GM11168 (cell line): ENCODE measurements at regions not wholly inside any gene's neighbourhood (a gene's known extent, or its start where the extent isn't known, plus 50 kb on each side); places are given as distances from the start of the nearest gene placed in this dataset.

Source experiments
- in situ Hi-C: fragments of 300-500 bp; cut with MboI; formaldehyde crosslinking; loops from one replicate; pipeline ENCODE4 v1.12.0; 2022; ENCODE audit warnings: low sequenced_read_pairs; ENCODE audit not compliant: unreplicated experiment

DNA sequence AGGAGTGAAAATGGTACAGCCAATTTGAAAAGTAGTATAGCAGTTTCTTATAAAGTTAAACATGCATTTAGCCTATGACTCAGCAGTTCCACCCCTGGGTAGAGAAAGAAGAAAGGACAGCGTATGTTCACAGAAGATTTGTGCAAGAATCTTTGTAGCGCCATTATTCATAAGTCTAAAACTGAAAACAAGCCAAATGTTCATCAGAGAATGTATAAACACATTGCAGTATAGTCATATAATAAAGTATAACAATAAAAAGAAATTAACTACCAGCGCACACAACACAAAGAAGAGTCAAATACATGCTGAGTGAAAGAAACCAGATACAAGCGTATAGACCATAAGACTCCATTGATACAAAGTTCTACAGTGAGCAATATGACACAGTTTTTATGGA lies 294.0 kb downstream of the SAMD5 start:
- in situ Hi-C loops, result no loop called here

DNA sequence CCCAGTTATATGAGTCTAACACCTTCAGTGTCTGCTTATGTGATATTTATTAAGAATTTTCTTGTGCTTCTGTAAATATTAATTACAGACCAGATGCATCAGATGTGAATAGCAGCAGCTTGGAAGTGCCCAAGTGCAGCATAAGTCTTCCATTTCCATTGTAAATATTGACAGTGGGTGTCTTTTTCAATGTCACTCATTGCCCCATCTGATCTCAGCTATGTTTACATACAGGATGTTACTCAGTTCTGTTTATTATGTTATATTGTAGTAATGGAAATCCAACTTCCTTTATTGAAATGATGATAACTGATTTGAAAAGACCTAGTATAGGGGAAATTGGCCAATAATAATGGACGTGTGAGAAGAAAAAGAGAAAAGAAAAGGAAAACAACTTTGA lies 296.7 kb downstream of the SAMD5 start:
- in situ Hi-C loops, result no loop called here

DNA sequence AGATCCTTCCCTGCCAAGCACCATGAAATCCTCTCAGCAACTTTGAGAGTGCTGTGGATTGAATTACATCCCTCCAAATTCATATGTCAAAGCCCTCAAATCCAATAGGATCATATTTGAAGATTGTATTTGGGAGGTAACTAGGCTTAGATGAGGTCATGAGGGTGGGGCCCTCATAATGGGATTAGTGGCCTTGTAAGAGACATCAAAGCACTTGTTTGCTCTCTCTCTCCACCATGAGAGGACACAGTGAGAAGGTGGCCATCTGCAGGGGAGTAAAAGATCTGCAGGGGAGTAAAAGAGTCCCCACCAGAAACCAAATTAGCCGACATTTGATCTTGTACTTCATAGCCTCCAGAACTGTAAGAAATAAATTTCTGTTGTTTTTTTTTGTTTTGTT lies 298.2 kb downstream of the SAMD5 start:
- in situ Hi-C loops, result no loop called here

DNA sequence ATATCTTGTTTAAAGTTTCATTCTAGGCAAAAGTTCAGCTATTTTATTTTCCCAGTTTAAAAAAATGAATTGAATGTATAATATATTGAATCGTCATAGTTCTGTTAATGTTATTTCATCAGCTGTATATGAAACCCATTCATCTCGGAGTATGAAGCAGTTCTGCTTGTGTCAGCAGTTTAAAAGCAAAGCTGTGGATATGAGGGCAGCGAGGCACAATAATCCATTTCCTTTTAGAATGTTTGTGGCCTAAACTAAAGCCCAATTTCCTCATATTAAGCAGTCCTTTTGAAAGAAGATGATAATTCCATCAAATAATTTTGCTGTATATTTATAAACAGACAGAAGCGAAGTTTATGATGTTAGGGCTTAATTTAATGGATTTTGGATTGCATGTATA lies 300.1 kb downstream of the SAMD5 start:
- in situ Hi-C loops, result no loop called here

DNA sequence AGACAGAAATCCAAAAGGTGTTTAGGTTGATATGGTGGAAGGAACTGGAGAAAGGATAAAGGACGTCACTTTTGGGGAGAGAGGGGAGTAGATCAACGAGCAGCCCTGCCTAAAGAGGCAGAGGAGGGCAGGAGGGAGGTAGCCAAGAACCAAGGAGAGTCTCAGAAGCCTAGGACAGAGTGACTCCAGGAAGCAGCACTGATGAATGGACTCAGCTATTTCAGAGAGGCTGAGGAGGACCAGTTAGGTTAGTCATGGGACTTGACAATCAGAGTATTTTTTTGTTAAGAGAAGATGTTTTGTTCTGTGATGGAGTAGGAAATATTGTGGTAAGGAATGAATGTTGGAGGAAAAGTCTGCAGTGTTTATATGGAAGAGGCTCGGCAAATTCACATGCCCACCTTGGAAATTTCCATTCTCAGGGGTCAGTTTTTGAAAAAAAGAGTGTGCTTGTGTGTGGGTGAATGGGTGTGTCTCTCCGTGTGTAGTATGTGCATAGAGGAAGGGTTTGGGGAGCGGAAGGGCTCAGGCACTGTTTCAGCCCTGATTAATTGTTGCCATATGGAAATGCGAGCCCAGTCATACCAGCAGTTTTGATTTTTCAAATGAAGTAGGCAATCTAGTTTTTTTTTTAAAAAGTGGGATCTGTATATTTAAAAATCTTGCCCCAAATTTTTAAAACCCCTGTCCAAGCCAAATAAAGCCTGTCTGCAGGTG lies 303.6 kb downstream of the SAMD5 start:
- in situ Hi-C loops, result no loop called here

DNA sequence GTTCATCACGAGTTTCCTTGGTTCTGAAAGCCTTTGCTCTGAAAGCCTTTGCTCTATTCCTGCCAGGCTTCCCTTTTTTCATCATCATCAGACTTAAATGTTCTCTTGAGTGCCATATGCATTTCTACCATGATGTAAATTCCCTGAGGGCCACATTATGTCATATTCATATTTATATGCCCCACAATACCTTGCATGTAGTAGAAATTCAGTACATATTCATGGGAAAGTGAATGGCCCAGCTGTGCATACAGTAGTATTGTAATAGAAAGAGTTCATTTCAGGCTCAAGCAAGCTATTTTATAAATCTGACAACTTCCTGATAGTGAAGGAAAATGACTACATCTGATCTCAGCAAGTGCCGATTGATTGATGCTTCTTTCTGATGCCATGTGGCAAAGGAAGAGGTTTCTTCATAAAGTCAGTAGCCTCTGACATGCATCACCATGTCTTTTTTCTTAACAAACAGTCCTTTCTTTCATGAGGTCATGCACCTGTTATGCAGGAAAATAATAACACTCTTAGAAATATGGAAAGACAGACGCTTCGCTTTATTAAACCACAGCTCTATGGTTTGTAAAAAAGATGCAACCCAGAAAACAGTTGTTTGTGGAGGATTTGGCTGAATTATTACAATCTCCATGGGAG lies 308.7 kb downstream of the SAMD5 start:
- in situ Hi-C loops, result no loop called here

DNA sequence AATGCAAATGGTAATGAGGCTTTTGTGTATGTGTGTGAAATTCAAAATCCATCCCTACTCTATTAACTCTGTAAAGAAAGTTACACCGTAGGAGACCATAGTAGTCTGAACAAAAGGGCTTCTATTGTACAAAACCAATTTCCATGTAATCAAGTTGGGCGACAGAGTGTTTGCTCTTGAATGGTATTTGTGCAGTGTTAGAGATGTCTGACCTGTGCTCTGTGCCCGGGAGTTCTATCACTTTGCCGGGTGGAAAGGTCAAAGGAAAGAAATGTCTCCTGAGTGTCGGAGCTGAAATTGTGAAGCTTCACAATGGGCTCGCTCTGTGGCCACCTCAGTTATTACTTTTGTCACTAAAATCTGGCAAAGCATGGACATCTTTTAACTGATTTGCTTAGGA lies 312.0 kb downstream of the SAMD5 start:
- in situ Hi-C loops, result no loop called here

DNA sequence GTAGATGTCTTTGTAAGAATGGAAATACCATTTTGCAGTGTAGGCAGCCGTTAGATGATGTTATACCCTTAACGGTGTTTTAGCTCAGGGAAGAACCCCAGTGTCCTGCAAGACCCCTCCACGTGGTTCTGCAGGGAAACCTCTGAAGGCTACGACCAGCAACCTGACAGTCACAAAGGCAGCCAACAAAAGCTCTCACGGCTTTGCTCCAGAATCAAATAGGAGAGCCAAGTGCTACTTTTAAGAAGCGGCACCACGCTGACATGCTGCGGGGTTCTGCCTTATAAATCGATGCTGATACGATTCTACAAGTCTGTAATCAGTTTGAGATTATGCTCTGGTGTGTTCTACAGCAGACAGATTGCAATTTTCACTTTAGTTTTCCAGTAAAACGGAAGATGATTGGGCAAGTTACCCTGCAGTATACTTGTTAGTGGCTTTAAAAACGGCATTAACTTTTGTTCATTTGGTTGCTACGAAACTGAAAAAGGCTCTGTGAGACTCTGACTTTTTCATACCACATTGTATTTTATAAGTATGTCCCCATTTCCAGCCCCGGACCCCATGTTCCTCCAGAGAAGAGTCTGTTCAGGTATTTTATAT lies 312.9 kb downstream of the SAMD5 start:
- in situ Hi-C loops, result no loop called here

DNA sequence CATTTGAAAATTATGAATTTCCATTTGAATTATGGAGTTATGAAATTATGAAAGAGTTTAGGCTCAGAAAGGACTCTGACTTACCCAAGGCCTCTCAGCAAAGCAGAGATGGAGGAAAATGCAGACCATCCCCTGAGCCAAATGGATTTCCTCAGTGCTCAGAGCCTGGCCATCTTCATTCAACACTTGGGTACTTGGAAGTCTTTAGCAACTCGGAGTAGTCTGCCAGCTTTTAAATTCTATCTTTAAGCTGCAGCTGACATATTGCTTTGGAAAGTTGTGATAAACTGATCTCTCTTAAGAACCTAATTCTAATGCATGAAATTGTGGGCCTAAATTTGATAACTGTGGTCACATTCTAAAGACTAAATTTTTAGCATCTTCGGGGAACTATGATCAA lies 315.4 kb downstream of the SAMD5 start:
- in situ Hi-C loops, result no loop called here

DNA sequence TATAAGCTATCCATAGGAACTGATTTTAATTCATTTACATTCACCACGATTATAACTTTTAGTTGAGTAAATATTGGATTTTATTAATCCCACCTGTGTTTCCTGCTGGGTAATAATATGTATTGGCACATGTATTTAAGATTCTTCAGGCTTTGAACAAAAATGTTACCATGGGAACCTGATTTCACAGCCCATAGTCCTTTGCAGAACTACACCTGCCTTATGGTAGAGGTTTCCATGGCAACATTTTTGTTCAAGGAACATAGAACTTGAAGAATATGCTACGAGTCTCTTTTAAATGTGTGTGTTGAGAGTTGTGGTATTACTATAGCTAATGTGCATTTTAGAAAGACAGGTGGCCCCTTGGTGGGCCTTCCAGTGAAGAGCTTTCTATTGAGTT lies 317.4 kb downstream of the SAMD5 start:
- in situ Hi-C loops, result no loop called here

DNA sequence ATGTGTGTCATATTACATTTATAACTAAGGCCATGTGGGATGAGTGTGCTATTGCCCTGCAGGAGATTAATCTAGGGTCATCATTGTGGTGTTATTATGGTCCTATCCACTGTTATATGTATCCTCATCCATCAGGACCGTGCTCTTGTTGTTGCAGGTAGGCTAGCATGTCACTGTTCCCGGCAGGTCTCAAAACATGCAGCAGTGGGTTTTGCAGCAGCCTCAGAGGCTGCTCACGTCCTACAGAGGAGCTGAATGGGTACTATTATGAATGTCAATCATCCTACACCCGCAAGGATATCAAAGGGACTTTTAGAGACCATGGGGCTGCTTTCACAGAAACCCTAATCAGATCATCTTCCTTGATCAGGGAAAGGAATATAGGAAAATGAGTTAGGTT lies 318.2 kb downstream of the SAMD5 start:
- in situ Hi-C loops, result no loop called here

DNA sequence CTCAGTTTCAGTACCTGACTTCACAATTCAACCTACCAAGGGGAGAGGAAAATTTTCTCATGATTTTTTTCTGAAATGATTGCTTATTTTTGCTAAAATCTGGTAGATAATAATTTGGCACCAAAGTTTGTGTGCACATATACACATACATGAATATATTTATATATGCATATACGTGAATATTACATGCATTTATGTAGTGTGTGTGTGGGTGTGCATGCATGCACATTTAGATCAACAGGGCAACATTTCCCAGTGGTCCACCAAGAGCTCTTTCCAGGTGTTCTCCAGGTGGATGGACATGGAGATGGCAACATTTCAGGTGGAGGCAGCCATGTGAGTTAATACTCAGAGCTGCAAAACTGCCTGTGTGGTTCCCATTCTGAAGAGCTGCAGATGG lies 320.9 kb downstream of the SAMD5 start:
- in situ Hi-C loops, result no loop called here

DNA sequence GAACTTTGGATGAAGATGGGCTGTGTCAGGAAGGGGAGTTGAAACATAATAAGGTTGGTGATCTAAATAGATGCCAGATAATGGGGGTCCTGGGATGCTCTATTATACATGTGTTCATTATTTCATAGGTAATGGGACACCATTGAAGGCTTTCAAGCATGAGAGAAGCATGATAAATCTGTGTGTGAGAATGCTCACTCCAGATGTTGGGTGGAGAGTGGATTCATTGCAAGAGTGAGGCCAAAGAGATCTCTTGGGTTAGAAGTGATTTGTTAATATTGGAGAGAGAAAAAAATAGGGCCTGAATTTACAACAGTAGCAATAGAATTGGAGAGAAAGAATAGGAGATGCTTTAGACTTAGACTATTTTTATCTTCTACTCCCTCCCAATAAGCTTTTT lies 321.3 kb downstream of the SAMD5 start:
- in situ Hi-C loops, result no loop called here

DNA sequence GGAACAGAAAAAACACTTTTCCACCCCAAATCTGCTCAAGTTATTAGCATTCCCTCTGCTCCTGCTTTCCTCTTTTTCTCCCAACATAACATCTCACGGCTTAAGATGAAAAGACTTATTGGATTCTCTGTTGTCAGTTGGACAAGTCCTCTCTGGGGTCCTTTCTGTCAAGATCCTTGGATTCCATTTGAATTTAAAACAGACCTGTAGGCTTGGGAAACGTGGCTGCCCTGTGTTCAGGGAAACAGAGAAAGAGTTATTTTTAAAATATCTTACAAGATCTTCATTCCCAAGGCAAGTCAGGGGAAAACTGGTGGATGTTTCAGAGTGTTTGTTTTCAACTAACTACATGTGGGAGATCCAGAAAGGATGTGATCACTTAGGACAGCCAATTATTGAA lies 322.9 kb downstream of the SAMD5 start:
- in situ Hi-C loops, result no loop called here

DNA sequence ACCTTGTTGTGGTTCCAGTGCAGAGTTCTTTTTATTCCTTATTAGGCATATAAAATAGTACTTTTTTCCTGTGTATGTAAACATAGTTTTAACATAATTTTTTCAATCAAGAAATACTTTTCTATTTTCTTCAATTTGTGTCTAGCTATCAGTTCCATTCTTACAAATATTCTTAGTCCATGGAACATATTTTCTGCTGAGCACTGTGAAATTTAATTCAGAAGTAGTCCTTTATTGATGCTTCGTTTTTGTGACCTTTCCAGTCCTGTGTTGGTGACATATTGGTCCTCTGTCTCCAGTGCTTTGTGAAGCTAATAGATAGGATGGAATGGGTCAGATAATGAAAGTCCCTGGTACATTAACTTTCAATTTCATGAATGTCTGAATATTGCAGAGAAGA lies 325.1 kb downstream of the SAMD5 start:
- in situ Hi-C loops, result no loop called here

DNA sequence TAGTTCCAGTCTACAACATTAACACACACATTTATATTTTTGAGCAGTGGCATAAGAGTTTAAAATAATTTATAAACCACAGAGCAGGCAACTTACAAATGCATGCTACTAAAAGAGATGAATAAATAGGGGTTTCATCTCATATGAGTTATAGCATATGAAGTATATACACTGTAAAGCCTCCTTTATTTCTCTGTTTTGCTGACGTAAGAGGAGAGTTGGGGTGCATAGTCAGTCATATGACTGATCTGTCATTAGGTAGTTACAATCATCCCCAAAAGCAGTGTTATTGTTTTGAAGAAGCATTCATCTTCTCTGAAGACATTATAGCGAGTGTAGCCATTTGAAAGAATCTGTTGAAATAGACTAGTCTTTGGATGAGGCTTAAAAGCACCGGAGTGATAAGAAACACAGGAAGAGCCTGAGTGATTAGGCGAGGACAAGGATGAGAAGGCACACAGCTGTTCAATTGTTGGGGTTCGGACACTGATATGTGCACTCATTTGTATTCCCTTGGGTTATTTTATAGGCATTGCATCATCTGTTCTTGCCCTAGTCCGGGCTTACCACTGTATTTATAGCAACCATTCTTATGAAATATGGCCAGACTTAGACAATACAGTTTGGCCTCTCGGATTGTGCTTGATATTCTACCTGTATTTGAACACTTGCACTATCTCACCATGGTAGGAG lies 325.7 kb downstream of the SAMD5 start:
- in situ Hi-C loops, result no loop called here

DNA sequence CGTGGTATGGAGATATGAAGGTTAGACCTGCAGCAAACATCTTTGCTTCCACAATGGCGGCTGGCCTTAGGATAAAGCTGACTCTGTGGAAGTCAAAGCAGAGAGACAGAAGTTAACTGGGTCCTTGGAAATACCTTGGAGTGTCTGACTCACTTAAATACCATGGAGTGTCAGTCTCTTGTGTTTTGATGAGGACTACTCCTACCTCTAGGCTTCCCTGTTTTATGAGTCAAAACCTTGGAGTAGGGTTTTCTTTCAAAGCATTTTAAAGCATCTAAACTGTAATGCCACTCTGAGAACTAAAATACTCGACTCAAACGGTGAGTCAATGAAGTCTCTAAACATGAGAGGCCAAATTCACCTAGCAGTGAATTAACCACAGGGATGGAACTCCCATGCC lies 329.1 kb downstream of the SAMD5 start:
- in situ Hi-C loops, result no loop called here

DNA sequence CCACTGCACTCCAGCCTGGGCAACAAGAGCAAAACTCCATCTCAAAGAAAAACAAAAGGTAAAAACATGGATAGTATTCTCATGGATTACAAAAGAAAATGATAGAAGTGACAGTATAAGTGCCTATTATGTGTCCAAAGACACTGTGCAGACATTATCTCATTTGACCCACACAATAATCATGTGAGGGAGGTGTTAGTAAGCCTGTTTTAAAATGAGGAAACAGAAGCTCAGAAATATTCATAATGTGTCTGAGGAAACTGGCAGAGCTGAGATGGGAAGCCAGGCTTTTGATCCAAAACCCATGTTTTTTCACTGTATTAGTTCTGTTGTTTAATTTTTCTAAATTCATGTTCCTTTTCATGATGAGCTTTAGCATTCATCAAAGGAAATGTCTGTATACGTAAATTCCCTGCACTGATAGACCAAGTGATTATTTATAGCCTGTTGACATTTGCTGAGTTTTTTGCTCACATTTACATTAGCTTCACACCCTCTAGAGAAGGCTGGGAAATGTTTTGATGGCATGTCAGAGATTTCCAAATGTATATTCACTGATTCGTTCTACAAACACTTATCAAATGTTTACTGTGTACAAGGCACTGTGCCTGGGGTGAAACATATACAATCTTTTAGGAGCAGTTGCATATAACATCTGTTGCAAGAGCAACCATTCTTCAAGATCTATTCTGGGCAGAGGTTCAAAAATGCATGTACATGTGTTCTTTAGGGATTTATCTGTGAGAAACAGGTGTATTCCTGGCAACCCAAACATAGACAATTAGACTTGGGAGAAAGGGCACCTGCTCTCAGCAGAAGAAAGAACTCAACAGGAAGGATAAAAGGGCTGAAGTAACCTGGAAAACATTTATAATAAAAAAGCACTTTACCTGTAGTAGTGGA lies 331.5 kb downstream of the SAMD5 start:
- in situ Hi-C loops, result no loop called here

DNA sequence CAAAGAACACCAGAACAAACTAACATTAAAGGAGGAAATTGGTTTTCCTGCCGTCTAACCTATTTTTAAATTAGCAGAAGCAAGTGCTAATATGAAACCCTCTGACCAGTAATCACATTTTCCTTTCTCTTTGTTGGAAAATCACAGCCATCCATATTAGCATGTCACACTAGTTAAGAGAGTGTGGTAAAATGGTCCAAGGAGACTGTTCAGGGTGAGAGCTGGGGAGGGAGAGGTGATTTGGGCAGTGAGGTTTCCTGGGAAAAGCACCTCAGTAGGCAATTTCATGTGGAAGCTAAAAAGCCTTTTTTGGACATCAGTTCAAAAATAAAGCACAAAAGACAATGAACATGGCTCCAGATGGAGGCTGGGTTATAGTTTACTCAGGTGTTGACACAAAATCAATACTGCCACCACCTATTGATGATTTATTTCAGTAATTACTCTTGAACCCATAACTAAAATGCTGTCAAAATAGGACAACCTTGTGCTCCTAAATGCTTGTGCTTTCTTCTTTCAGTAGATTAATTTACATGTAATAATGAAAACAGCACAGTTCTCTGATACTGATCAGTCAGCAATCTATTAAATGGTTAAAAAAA lies 333.2 kb downstream of the SAMD5 start:
- in situ Hi-C loops, result no loop called here
